Spleen (tissue), 11 donors: ENCODE measurements at regions not wholly inside any gene's neighbourhood (a gene's known extent, or its start where the extent isn't known, plus 50 kb on each side); places are given as distances from the start of the nearest gene placed in this dataset.
"Not testable (repeated sequence)": the region's sequence is repeated elsewhere in the genome, so short reads cannot be mapped to it uniquely, and the experiment has no call there.

ENCODE experiments used
- DNase-seq: peaks from one replicate; pipeline ENCODE4 v3.0.0-alpha.2; 2020
- H3K27ac ChIP-seq, 8 donors: fragments of 200-600 bp; sonication (generic) in 7 of 8; 1 replicate in 4 of 8; 2 replicates in 4 of 8; pipeline versions ENCODE4 v1.5.0 to v1.8.0; 2016 to 2021; ENCODE audit warnings: inconsistent platforms in 4 of 8, mild to moderate bottlenecking in 4 of 8, moderate library complexity in 1 of 8
- H3K27me3 ChIP-seq, 7 donors: fragments of 200-600 bp; sonication (generic) in 6 of 7; replicated peaks in 1 of 7; 1 replicate in 4 of 7; 2 replicates in 3 of 7; pipeline versions ENCODE4 v1.5.0 to v1.8.0; 2016 to 2021; ENCODE audit warnings: inconsistent platforms in 3 of 7, mild to moderate bottlenecking in 1 of 7
- H3K36me3 ChIP-seq, 6 donors: fragments of 200-600 bp; sonication (generic) in 5 of 6; 1 replicate in 4 of 6; 2 replicates in 2 of 6; pipeline versions ENCODE4 v1.5.0 to v1.8.0; 2016 to 2021; ENCODE audit warnings: inconsistent platforms in 2 of 6
- H3K4me1 ChIP-seq, 6 donors: fragments of 200-600 bp; sonication (generic) in 5 of 6; 1 replicate in 3 of 6; 2 replicates in 3 of 6; pipeline versions ENCODE4 v1.5.0 to v1.8.0; 2016 to 2021; ENCODE audit warnings: inconsistent platforms in 3 of 6
- H3K4me3 ChIP-seq, 8 donors: fragments of 200-600 bp; sonication (generic) in 7 of 8; 1 replicate in 4 of 8; 2 replicates in 4 of 8; pipeline versions ENCODE4 v1.5.0 to v1.8.0; 2016 to 2021; ENCODE audit warnings: inconsistent platforms in 4 of 8, mild to moderate bottlenecking in 4 of 8, moderate library complexity in 2 of 8
- H3K9me3 ChIP-seq, 8 donors: fragments of 200-600 bp; sonication (generic) in 7 of 8; 1 replicate in 4 of 8; 2 replicates in 4 of 8; pipeline versions ENCODE4 v1.5.0 to v1.8.0; 2016 to 2021; ENCODE audit warnings: inconsistent platforms in 4 of 8
- CTCF ChIP-seq, 11 experiments: fragments of 200-600 bp in 7 of 11; fragments of 450-650 bp in 4 of 11; sonication (generic) in 4 of 11; IDR thresholded peaks in 8 of 11; conservative IDR thresholded peaks in 3 of 11; 1 replicate in 7 of 11; 2 replicates in 4 of 11; pipeline versions ENCODE4 v1.4.0 to v1.8.0; 2016 to 2021; ENCODE audit warnings: antibody characterized with exemption in 11 of 11, inconsistent platforms in 4 of 11, mild to moderate bottlenecking in 1 of 11
- POLR2A ChIP-seq, 3 donors: fragments of 450-650 bp; IDR thresholded peaks; one replicate each; pipeline ENCODE4 v1.5.1; 2017; ENCODE audit warnings: antibody characterized with exemption in 3 of 3, mild to moderate bottlenecking in 1 of 3
- POLR2AphosphoS5 ChIP-seq, 3 donors: sonication (generic); formaldehyde crosslinking; IDR thresholded peaks; one replicate each; pipeline ENCODE4 v1.5.1; 2017; ENCODE audit warnings: antibody characterized with exemption in 3 of 3
- WGBS, 5 donors: extraction: QIAGEN DNeasy Blood & Tissue Kit in 3 of 5; methylation state at CpG; one replicate each; pipeline versions ENCODE4 v1.1.5 to v1.1.7; 2013 to 2018; 5-methylcytosine and 5-hydroxymethylcytosine counted together
- intact Hi-C: fragments of 100-400 bp; cut with DNase I; formaldehyde crosslinking; loops from one replicate; pipeline ENCODE4 v1.15.0; 2023; ENCODE audit warnings: low total_unique reads
- donor health status: healthy with polysubstance abuse.
- donor health status: DM: no; HTN: no; CAD: no; lungs with moderate emphysema.
- donor health status: DM: no; HTN: no; CAD: no.
- donor health status: Bipolar disorder and iron deficiency.
- donor health status: healthy.
- donor health status: DM: no; HTN: no; CAD: no.
- donor health status: DM: yes; HTN: yes; CAD: no.

GRCh38 chr10:76618641-76619040 is 1019.0 kb downstream of the KCNMA1 start:
- intact Hi-C loops = no loop called here
- Histone ChIP-seq H3K9me3 (peaks cover 0 to 41% (median 15%) of the 10 kb centered on the region in 8 donors), H3K36me3 (no peaks in the 10 kb centered on the region), H3K4me3 (no peak overlapping the region), H3K4me1 (no peaks in the 10 kb centered on the region), H3K27ac (no peak overlapping the region), H3K27me3 (no peaks in the 10 kb centered on the region)
- WGBS, 5 donors = 77 to 97% (median 86%) methylated on average over 1 of the region's 1 CpG
- no peak for DNase-seq
- TF ChIP-seq CTCF (IDR thresholded peaks at IDR 0.05 in 8 of 11, conservative IDR thresholded peaks at IDR 0.05 in 3 of 11) (no peak), POLR2AphosphoS5 (IDR thresholded peaks at IDR 0.05) (no peak), POLR2A (IDR thresholded peaks at IDR 0.05) (no peak)

- TF ChIP-seq POLR2A (IDR thresholded peaks at IDR 0.05) (no peak), CTCF (IDR thresholded peaks at IDR 0.05 in 8 of 11, conservative IDR thresholded peaks at IDR 0.05 in 3 of 11) (no peak), POLR2AphosphoS5 (IDR thresholded peaks at IDR 0.05) (no peak)
- H3K4me1 ChIP-seq = no peaks in the 10 kb centered on the region
- DNase-seq = no peak
- H3K9me3 ChIP-seq = peaks cover 0 to 41% (median 15%) of the 10 kb centered on the region in 8 donors
- no peak overlapping the region for H3K27ac ChIP-seq
- H3K36me3 ChIP-seq = no peaks in the 10 kb centered on the region
- no peaks in the 10 kb centered on the region for H3K27me3 ChIP-seq
- H3K4me3 ChIP-seq = no peak overlapping the region
- 86 to 94% (median 91%) methylated on average over 2 of the region's 2 CpGs for WGBS, 5 donors
- intact Hi-C loops = no loop called here
Measured at GRCh38 chr10:76618171-76618570, 1019.4 kb downstream of the KCNMA1 start.

GRCh38 chr10:76616666-76617065 is 1020.9 kb downstream of the KCNMA1 start:
- H3K4me3 ChIP-seq, H3K36me3 ChIP-seq, H3K27me3 ChIP-seq, H3K4me1 ChIP-seq, intact Hi-C loops, DNase-seq, H3K27ac ChIP-seq: not testable (repeated sequence)
- peaks cover 0 to 53% (median 15%) of the 10 kb centered on the region in 8 donors for H3K9me3 ChIP-seq

- Histone ChIP-seq H3K4me1 (no peaks in the 10 kb centered on the region), H3K36me3 (no peaks in the 10 kb centered on the region), H3K9me3 (peaks cover 0 to 52% (median 16%) of the 10 kb centered on the region in 8 donors), H3K27me3 (no peaks in the 10 kb centered on the region), H3K4me3 (no peak overlapping the region), H3K27ac (no peak overlapping the region)
- DNase-seq = no peak
- WGBS, 5 donors = 59 to 80% (median 76%) methylated on average over 1 of the region's 1 CpG
- intact Hi-C loops = no loop called here
- TF ChIP-seq CTCF (IDR thresholded peaks at IDR 0.05 in 8 of 11, conservative IDR thresholded peaks at IDR 0.05 in 3 of 11) (no peak), POLR2A (IDR thresholded peaks at IDR 0.05) (no peak)
Measured at GRCh38 chr10:76615049-76615448, 1022.6 kb downstream of the KCNMA1 start.
